UCSD-AML1 (cell line): ENCODE measurements at regions not wholly inside any gene's neighbourhood (a gene's known extent, or its start where the extent isn't known, plus 50 kb on each side); places are given as distances from the start of the nearest gene placed in this dataset.

Experiments
- DNase-seq: peaks from one replicate; lab custom pipeline; 2025; ENCODE audit not compliant: unreplicated experiment; lab: John Stamatoyannopoulos, UW

DNA sequence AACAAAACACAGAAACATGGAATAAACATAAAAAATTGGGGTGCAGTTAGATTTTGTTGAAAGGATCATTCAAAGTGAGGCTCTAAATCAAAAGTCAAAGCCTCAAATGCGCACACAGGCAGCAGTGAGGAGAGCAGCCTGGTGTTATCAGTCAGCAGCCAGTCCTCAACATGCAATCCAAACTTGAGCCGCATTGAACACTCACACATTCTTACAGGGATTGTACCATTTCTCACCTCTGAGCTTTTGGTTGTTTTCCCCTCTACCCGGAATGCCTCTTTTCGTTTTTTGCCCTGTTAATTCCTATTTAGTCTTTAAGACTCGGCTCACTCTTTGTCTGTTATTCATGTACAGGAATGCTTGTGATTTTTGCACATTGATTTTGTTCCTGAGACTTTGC lies 81.1 kb upstream of the PUM3 start:
- DNase-seq: no peak

- DNase-seq: no peak
These were observed 80.5 kb upstream of the PUM3 start for GRCh38 chr9:2924380-2924768.

DNA sequence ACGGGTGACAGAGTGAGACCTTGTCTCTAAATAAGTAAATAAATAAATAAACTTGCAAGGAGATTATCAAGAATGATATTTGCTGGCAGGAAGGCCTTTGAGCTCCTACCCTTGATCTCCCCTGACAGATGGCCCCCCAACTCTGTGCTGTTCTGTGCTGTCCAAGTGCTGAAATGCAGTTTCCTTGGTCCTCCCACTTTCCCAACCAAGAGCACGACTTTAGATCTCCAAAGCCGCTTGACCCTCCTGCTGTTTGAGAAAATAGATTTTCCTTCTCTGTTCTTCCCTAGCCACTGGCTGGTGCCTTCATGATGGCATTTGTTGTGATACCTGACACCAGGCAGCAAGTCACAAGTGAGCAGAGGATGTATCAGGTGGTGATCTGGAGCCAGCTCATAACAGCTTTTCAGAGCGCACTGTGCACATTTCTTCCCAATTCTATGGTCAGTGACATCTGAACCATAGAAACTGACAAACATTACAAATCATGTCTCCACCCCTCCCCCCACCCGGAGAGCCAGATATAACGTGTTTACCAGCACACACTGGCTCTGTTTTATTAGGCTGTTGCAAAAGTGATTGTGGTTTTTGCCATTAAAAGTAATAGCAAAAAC lies 80.0 kb upstream of the PUM3 start:
- no peak for DNase-seq

DNA sequence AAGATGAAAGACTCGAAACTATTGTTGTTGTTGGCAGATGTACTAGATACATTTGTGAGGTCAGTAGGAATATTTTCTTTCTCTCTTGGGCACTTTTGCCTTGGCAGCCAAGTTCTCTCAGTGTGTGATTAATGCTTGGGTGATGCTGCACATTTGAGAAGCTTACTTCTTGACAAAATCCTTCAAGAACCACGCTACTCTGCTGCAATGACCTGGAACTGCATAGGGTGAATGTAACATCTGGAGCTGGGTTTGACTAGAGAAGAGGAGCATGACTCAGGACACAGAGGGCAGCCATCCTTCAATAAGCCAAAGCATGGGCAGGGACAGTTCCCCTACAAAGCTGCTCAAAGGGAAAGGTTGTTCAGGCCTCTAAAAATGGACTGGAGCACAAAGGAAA lies 75.5 kb upstream of the PUM3 start:
- DNase-seq: no peak

DNA sequence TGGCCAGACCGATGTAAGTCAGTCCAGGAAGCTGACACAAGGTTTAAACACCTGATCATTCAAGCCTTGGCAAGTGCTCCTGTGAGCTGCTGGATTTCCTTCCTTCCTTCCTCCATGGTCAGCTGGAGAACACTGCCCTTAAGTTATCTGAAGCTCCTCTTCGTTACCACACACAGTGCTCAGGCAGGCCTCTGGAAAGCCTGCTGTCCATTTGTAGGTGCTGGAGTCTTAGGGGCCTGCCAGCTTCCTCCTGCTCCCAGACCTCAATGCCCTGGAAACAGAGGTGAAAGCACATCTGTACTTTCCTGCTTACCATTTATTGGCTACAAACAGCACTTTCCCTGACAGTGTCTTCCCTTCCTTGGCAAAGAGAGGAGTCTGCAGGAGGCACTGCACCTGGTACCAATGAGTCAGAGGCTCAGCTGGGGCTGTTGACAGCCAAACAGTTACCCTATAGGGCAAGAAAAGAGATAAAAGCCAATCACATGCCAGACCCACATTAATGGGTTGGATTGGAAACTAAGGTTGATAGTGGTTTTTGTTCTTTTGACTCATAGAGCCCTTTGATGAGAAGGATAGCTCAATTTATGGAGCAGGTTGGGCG lies 72.6 kb upstream of the PUM3 start:
- DNase-seq: no peak

GRCh38 chr9:2913026-2913425 lies 69.1 kb upstream of the PUM3 start:
- no peak for DNase-seq

- DNase-seq: no peak
These were observed 63.5 kb upstream of the PUM3 start for GRCh38 chr9:2907411-2907810.

- DNase-seq: no peak
These were observed 60.5 kb upstream of the PUM3 start for GRCh38 chr9:2904242-2904930.
